Neural cell (in vitro differentiated cells): ENCODE measurements at regions not wholly inside any gene's neighbourhood (a gene's known extent, or its start where the extent isn't known, plus 50 kb on each side); places are given as distances from the start of the nearest gene placed in this dataset.

Experiments used
- H2AFZ ChIP-seq: fragments of 200-600, 300-800 bp; sonication (generic), shearing (Covaris generic); 2 replicates; pipeline ENCODE4 v1.6.0; 2014; ENCODE audit warnings: low read depth, mild to moderate bottlenecking, antibody characterized with exemption, low read length, moderate library complexity
- H3F3A ChIP-seq: fragments of 200-600 bp; shearing (Covaris generic); 2 replicates; pipeline ENCODE4 v1.6.1; 2016; ENCODE audit warnings: mild to moderate bottlenecking, moderate library complexity, mixed read lengths, antibody characterized with exemption, low read length; ENCODE audit not compliant: insufficient read depth, poor library complexity, severe bottlenecking
- H3K27ac ChIP-seq: fragments of 200-600, 300-800 bp; sonication (generic), shearing (Covaris generic); 2 replicates; pipeline ENCODE4 v1.5.1; 2014; ENCODE audit warnings: mild to moderate bottlenecking, low read length, moderate library complexity
- H3K27me3 ChIP-seq: fragments of 300-800, 200-600 bp; sonication (generic), shearing (Covaris generic); 2 replicates; pipeline ENCODE4 v1.6.0; 2014; ENCODE audit warnings: mild to moderate bottlenecking, low read depth, low read length, moderate library complexity; ENCODE audit not compliant: insufficient read depth
- H3K36me3 ChIP-seq: fragments of 300-800, 200-600 bp; sonication (generic), shearing (Covaris generic); 2 replicates; pipeline ENCODE4 v1.5.1; 2014; ENCODE audit warnings: mild to moderate bottlenecking, antibody characterized with exemption, low read length, moderate library complexity; ENCODE audit not compliant: insufficient read depth
- H3K4me2 ChIP-seq: fragments of 300-800, 200-600 bp; sonication (generic), shearing (Covaris generic); 2 replicates; pipeline ENCODE4 v1.6.0; 2014; ENCODE audit warnings: mild to moderate bottlenecking, low read length
- H3K4me3 ChIP-seq: fragments of 300-800, 200-600 bp; sonication (generic), shearing (Covaris generic); 2 replicates; pipeline ENCODE4 v1.5.1; 2014; ENCODE audit warnings: mild to moderate bottlenecking, low read length, moderate library complexity
- H3K79me2 ChIP-seq: fragments of 200-600 bp; shearing (Covaris generic); replicated peaks from 2 replicates; pipeline ENCODE4 v1.6.0; 2014; ENCODE audit warnings: mild to moderate bottlenecking, low read length, moderate library complexity; ENCODE audit not compliant: insufficient read depth
- H3K9ac ChIP-seq: fragments of 300-800, 200-600 bp; sonication (generic), shearing (Covaris generic); 2 replicates; pipeline ENCODE4 v1.6.1; 2016; ENCODE audit warnings: mild to moderate bottlenecking, low read length, mixed read lengths
- H3K9me2 ChIP-seq: fragments of 200-600 bp; shearing (Covaris generic); 2 replicates; pipeline ENCODE4 v1.6.1; 2016; ENCODE audit warnings: mild to moderate bottlenecking, low read length, mixed read lengths; ENCODE audit not compliant: insufficient read depth
- H3K9me3 ChIP-seq: fragments of 200-600, 300-800 bp; sonication (generic), shearing (Covaris generic); 2 replicates; pipeline ENCODE4 v1.6.1; 2016; ENCODE audit warnings: mild to moderate bottlenecking, mixed run types, low read length, moderate library complexity, mixed read lengths
- H4K20me1 ChIP-seq: fragments of 200-600 bp; shearing (Covaris generic); 2 replicates; pipeline ENCODE4 v1.6.1; 2016; ENCODE audit warnings: mild to moderate bottlenecking, mixed run types; ENCODE audit not compliant: insufficient read depth
- CTCF ChIP-seq: fragments of 450-650 bp; IDR thresholded peaks from 2 replicates; pipeline ENCODE4 v1.5.1; 2014; ENCODE audit warnings: antibody characterized with exemption, mild to moderate bottlenecking, moderate library complexity; ENCODE audit not compliant: poor library complexity, severe bottlenecking
- EP300 ChIP-seq: fragments of 450-650 bp; conservative IDR thresholded peaks from 2 replicates; pipeline ENCODE4 v1.6.1; 2014; ENCODE audit warnings: antibody characterized with exemption, mild to moderate bottlenecking, moderate library complexity; ENCODE audit not compliant: poor library complexity, severe bottlenecking
- EZH2 ChIP-seq: fragments of 200-600, 300-800 bp; shearing (Covaris generic), sonication (generic); IDR thresholded peaks from 2 replicates; pipeline ENCODE4 v1.6.1; 2014; ENCODE audit warnings: antibody characterized with exemption, low read length, borderline replicate concordance, mild to moderate bottlenecking; ENCODE audit not compliant: insufficient read depth, poor library complexity, severe bottlenecking
- MXI1 ChIP-seq: fragments of 450-650 bp; conservative IDR thresholded peaks from 2 replicates; pipeline ENCODE4 v1.6.1; 2014; ENCODE audit warnings: antibody characterized with exemption, mild to moderate bottlenecking; ENCODE audit not compliant: poor library complexity, severe bottlenecking
- POLR2AphosphoS5 ChIP-seq: IDR thresholded peaks from 2 replicates; pipeline ENCODE4 v1.6.1; 2012
- RAD21 ChIP-seq: fragments of 450-650 bp; conservative IDR thresholded peaks from 2 replicates; pipeline ENCODE4 v1.6.1; 2014; ENCODE audit warnings: antibody characterized with exemption, mild to moderate bottlenecking, moderate library complexity
- SMC3 ChIP-seq: fragments of 450-650 bp; conservative IDR thresholded peaks from 2 replicates; pipeline ENCODE4 v1.6.1; 2014; ENCODE audit warnings: antibody characterized with exemption, mild to moderate bottlenecking, moderate library complexity; ENCODE audit not compliant: poor library complexity
- TAF1 ChIP-seq: IDR thresholded peaks from 2 replicates; pipeline ENCODE4 v1.6.1; 2012; ENCODE audit warnings: low read depth
- TF ChIP-seq, protein P1 (sequence below): IDR thresholded peaks from 2 replicates; pipeline ENCODE4 v1.6.1; 2012; ENCODE audit warnings: borderline replicate concordance

- H3K27ac ChIP-seq: no peak overlapping the region
- H3K9me3 ChIP-seq: no peaks in the 10 kb centered on the region
- no peak overlapping the region for H2AFZ ChIP-seq
- no peaks in the 10 kb centered on the region for H3K27me3 ChIP-seq
- H3K9me2 ChIP-seq: no peaks in the 10 kb centered on the region
- no peaks in the 10 kb centered on the region for H3K36me3 ChIP-seq
- no peaks in the 10 kb centered on the region for H3K79me2 ChIP-seq
- H3K4me3 ChIP-seq: no peak overlapping the region
- H4K20me1 ChIP-seq: no peaks in the 10 kb centered on the region
- TF ChIP-seq RAD21 (no peak), SMC3 (no peak), POLR2AphosphoS5 (no peak), CTCF (no peak), TAF1 (no peak), EZH2 (no peak), MXI1 (no peak), EP300 (no peak)
- TF ChIP-seq, protein P1, sequence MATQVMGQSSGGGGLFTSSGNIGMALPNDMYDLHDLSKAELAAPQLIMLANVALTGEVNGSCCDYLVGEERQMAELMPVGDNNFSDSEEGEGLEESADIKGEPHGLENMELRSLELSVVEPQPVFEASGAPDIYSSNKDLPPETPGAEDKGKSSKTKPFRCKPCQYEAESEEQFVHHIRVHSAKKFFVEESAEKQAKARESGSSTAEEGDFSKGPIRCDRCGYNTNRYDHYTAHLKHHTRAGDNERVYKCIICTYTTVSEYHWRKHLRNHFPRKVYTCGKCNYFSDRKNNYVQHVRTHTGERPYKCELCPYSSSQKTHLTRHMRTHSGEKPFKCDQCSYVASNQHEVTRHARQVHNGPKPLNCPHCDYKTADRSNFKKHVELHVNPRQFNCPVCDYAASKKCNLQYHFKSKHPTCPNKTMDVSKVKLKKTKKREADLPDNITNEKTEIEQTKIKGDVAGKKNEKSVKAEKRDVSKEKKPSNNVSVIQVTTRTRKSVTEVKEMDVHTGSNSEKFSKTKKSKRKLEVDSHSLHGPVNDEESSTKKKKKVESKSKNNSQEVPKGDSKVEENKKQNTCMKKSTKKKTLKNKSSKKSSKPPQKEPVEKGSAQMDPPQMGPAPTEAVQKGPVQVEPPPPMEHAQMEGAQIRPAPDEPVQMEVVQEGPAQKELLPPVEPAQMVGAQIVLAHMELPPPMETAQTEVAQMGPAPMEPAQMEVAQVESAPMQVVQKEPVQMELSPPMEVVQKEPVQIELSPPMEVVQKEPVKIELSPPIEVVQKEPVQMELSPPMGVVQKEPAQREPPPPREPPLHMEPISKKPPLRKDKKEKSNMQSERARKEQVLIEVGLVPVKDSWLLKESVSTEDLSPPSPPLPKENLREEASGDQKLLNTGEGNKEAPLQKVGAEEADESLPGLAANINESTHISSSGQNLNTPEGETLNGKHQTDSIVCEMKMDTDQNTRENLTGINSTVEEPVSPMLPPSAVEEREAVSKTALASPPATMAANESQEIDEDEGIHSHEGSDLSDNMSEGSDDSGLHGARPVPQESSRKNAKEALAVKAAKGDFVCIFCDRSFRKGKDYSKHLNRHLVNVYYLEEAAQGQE: no peak
- no peak overlapping the region for H3K4me2 ChIP-seq
- no peaks in the 10 kb centered on the region for H3F3A ChIP-seq
- H3K9ac ChIP-seq: no peak overlapping the region
Observed at GRCh38 chr1:96208428-96208827, 513.2 kb upstream of the PTBP2 start.

DNA sequence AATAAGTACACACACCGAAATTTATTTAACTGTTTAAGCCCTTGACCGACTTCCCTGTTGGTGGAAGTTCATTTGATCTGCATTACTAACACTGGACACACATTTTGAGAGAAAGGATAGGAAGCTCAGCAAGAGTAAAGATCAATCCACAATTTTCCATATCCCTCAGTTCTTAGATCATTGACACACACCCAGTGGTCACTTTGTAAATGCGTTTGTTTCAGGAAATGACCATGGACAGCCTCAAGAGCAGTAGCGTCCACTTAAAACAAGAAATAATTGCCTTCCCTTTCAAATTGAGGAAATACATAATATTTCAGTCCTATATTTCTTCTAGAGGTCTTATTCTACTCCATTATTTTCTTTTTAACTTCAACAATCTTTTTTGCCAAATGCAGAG is 511.5 kb upstream of the PTBP2 start:
- no peaks in the 10 kb centered on the region for H3K9me2 ChIP-seq
- TF ChIP-seq MXI1 (no peak), CTCF (no peak), EP300 (no peak), RAD21 (no peak), EZH2 (no peak), SMC3 (no peak), TAF1 (no peak), POLR2AphosphoS5 (no peak)
- TF ChIP-seq, protein P1: no peak
- no peaks in the 10 kb centered on the region for H3K36me3 ChIP-seq
- no peaks in the 10 kb centered on the region for H3K9me3 ChIP-seq
- H3F3A ChIP-seq: no peaks in the 10 kb centered on the region
- no peaks in the 10 kb centered on the region for H3K27me3 ChIP-seq
- H3K9ac ChIP-seq: no peak overlapping the region
- H2AFZ ChIP-seq: no peak overlapping the region
- no peaks in the 10 kb centered on the region for H4K20me1 ChIP-seq
- no peaks in the 10 kb centered on the region for H3K79me2 ChIP-seq
- no peak overlapping the region for H3K4me2 ChIP-seq
- H3K4me3 ChIP-seq: no peak overlapping the region
- H3K27ac ChIP-seq: no peak overlapping the region
